H9 (cell line): ENCODE measurements at regions not wholly inside any gene's neighbourhood (a gene's known extent, or its start where the extent isn't known, plus 50 kb on each side); places are given as distances from the start of the nearest gene placed in this dataset.

Source experiments
- DNase-seq: peaks from one replicate; pipeline ENCODE4 v3.0.0-alpha.2; 2017
- H2AFZ ChIP-seq: one replicate; pipeline ENCODE4 v1.6.1; 2013; ENCODE audit warnings: mild to moderate bottlenecking, low read length, control low read depth, moderate library complexity
- H2AK5ac ChIP-seq: 2 replicates; pipeline ENCODE4 v1.6.1; 2013; ENCODE audit warnings: low read length, control low read depth, mixed read lengths; ENCODE audit not compliant: insufficient read length
- H2BK120ac ChIP-seq: one replicate; pipeline ENCODE4 v1.6.1; 2013; ENCODE audit warnings: low read depth, mild to moderate bottlenecking, low read length, control low read depth, inconsistent platforms; ENCODE audit not compliant: poor library complexity, severe bottlenecking
- H2BK12ac ChIP-seq: 2 replicates; pipeline ENCODE4 v1.6.1; 2013; ENCODE audit warnings: low read length, control low read depth, mixed read lengths, low read depth; ENCODE audit not compliant: insufficient read length
- H2BK15ac ChIP-seq: 2 replicates; pipeline ENCODE4 v1.6.1; 2013; ENCODE audit warnings: low read depth, low read length, control low read depth
- H2BK20ac ChIP-seq: one replicate; pipeline ENCODE4 v1.6.1; 2013; ENCODE audit warnings: low read depth, mild to moderate bottlenecking, low read length, control low read depth, inconsistent platforms; ENCODE audit not compliant: poor library complexity, severe bottlenecking
- H2BK5ac ChIP-seq: 2 replicates; pipeline ENCODE4 v1.6.1; 2013; ENCODE audit warnings: low read length, control low read depth, mixed read lengths; ENCODE audit not compliant: insufficient read length
- H3K14ac ChIP-seq: 2 replicates; pipeline ENCODE4 v1.6.1; 2013; ENCODE audit warnings: low read length, control low read depth; ENCODE audit not compliant: insufficient read depth
- H3K18ac ChIP-seq: 2 replicates; pipeline ENCODE4 v1.6.1; 2013; ENCODE audit warnings: low read depth, mild to moderate bottlenecking, mixed read lengths, low read length, control low read depth; ENCODE audit not compliant: insufficient read length
- H3K23ac ChIP-seq: 2 replicates; pipeline ENCODE4 v1.6.1; 2013; ENCODE audit warnings: low read length, control low read depth, mixed read lengths, low read depth; ENCODE audit not compliant: insufficient read length
- H3K23me2 ChIP-seq: 2 replicates; pipeline ENCODE4 v1.6.1; 2013; ENCODE audit warnings: low read depth, mild to moderate bottlenecking, mixed read lengths, low read length, control low read depth; ENCODE audit not compliant: insufficient read length, poor library complexity, severe bottlenecking
- H3K27ac ChIP-seq: 2 replicates; pipeline ENCODE4 v1.5.1; 2013; ENCODE audit warnings: low read length, control low read depth, mixed read lengths, low read depth; ENCODE audit not compliant: insufficient read length
- H3K27me3 ChIP-seq: 2 replicates; pipeline ENCODE4 v1.6.1; 2013; ENCODE audit warnings: low read length, control low read depth, inconsistent platforms; ENCODE audit not compliant: insufficient read depth
- H3K4ac ChIP-seq: 2 replicates; pipeline ENCODE4 v1.6.1; 2013; ENCODE audit warnings: low read depth, mild to moderate bottlenecking, control low read depth, inconsistent platforms, low read length, moderate library complexity
- H3K4me1 ChIP-seq: 2 replicates; pipeline ENCODE4 v1.6.1; 2013; ENCODE audit warnings: low read length, control low read depth, inconsistent platforms; ENCODE audit not compliant: insufficient read depth
- H3K4me2 ChIP-seq: 2 replicates; pipeline ENCODE4 v1.6.1; 2013; ENCODE audit warnings: low read length, control low read depth, mixed read lengths; ENCODE audit not compliant: insufficient read length, insufficient read depth
- H3K56ac ChIP-seq: 2 replicates; pipeline ENCODE4 v1.6.1; 2013; ENCODE audit warnings: low read depth, mild to moderate bottlenecking, mixed read lengths, low read length, control low read depth; ENCODE audit not compliant: insufficient read length
- H3K79me1 ChIP-seq: 2 replicates; pipeline ENCODE4 v1.6.1; 2013; ENCODE audit warnings: low read depth, mild to moderate bottlenecking, moderate library complexity, low read length, control low read depth, inconsistent platforms; ENCODE audit not compliant: insufficient read depth, poor library complexity, severe bottlenecking
- H3K79me2 ChIP-seq: 2 replicates; pipeline ENCODE4 v1.6.1; 2013; ENCODE audit warnings: low read length, control low read depth, inconsistent platforms; ENCODE audit not compliant: insufficient read depth
- H3K9ac ChIP-seq: 2 replicates; pipeline ENCODE4 v1.6.1; 2013; ENCODE audit warnings: low read length, control low read depth, mixed read lengths; ENCODE audit not compliant: insufficient read length; ENCODE audit errors: extremely low read depth
- H3K9me3 ChIP-seq: one replicate; pipeline ENCODE4 v1.6.1; 2013; ENCODE audit warnings: low read depth, low read length, inconsistent platforms; ENCODE audit not compliant: control insufficient read depth
- H3T11ph ChIP-seq: one replicate; pipeline ENCODE4 v1.6.1; 2013; ENCODE audit warnings: mild to moderate bottlenecking, low read length, control low read depth, inconsistent platforms
- H4K20me1 ChIP-seq: one replicate; pipeline ENCODE4 v1.6.1; 2013; ENCODE audit not compliant: control insufficient read depth, insufficient read length, insufficient read depth
- H4K5ac ChIP-seq: 2 replicates; pipeline ENCODE4 v1.6.1; 2013; ENCODE audit warnings: low read depth, mild to moderate bottlenecking, mixed read lengths, low read length, control low read depth; ENCODE audit not compliant: insufficient read length
- H4K8ac ChIP-seq: replicated peaks from 2 replicates; pipeline ENCODE4 v1.6.1; 2013; ENCODE audit warnings: low read length, control low read depth, mixed read lengths, low read depth; ENCODE audit not compliant: insufficient read length
- H4K91ac ChIP-seq: 2 replicates; pipeline ENCODE4 v1.6.1; 2013; ENCODE audit warnings: low read depth, mild to moderate bottlenecking, moderate library complexity, mixed read lengths, low read length, control low read depth; ENCODE audit not compliant: insufficient read length
- H3K27ac Mint-ChIP-seq, 3 experiments: 2 replicates in 2 of 3; 3 replicates in 1 of 3; pipeline ENCODE4 v1.8.0; 2020 to 2021; ENCODE audit warnings: mixed read lengths in 3 of 3, mild to moderate bottlenecking in 1 of 3, moderate library complexity in 1 of 3
- H3K27me3 Mint-ChIP-seq: 2 replicates; pipeline ENCODE4 v1.8.0; 2021; ENCODE audit warnings: low read depth, mild to moderate bottlenecking, moderate library complexity, mixed read lengths
- H3K36me3 Mint-ChIP-seq, 3 experiments: 2 replicates in 2 of 3; 3 replicates in 1 of 3; pipeline ENCODE4 v1.8.0; 2020 to 2021; ENCODE audit warnings: low read depth in 3 of 3, mixed read lengths in 3 of 3; ENCODE audit not compliant: insufficient read depth in 1 of 3
- H3K4me1 Mint-ChIP-seq, 2 experiments: 2 replicates each; pipeline ENCODE4 v1.8.0; 2020; ENCODE audit warnings: mixed read lengths in 2 of 2
- H3K4me3 Mint-ChIP-seq, 2 experiments: 2 replicates in 1 of 2; 3 replicates in 1 of 2; pipeline ENCODE4 v1.8.0; 2020 to 2021; ENCODE audit warnings: mild to moderate bottlenecking in 2 of 2, mixed read lengths in 2 of 2, moderate library complexity in 1 of 2
- H3K9me3 Mint-ChIP-seq, 2 experiments: 2 replicates in 1 of 2; 3 replicates in 1 of 2; pipeline ENCODE4 v1.8.0; 2020; ENCODE audit warnings: mild to moderate bottlenecking in 2 of 2, mixed read lengths in 2 of 2, moderate library complexity in 1 of 2
- TF ChIP-seq, protein P1 (sequence below): fragments of 200-600 bp; sonication (generic); conservative IDR thresholded peaks from 3 replicates; pipeline ENCODE4 v1.8.0; 2021; ENCODE audit warnings: antibody characterized with exemption, mild to moderate bottlenecking

DNA sequence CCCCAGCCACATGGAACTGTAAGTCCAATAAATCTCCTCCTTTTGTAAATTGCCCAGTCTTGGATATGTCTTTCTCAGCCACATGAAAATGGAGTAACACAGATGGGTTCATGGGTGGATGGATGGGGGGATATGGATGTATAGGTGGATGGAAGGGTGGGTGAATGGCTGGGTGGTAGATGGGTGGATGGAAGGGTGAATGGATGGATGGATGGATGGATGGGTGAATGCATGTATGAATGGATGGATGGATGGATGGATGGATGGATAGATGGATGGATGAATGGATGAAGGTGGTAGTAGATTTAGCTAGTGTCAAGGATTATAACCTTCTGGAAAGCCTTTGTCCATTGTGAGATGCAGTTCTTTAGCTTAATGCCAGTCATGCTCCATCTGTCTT is 146.1 kb upstream of the ATP2B2 start:
- no peak overlapping the region for H2BK15ac ChIP-seq
- no peak overlapping the region for H3K23ac ChIP-seq
- Mint-ChIP-seq H3K4me3 (no peak overlapping the region), H3K9me3 (no peaks in the 10 kb centered on the region; a peak in 1 of 5 replicates), H3K36me3 (no peaks in the 10 kb centered on the region), H3K4me1 (peaks cover 21 to 26% of the 10 kb centered on the region in 2 experiments), H3K27me3 (peaks cover 9% of the 10 kb centered on the region), H3K27ac (no peak overlapping the region)
- no peak overlapping the region for H3T11ph ChIP-seq
- H4K8ac ChIP-seq: no peak overlapping the region
- H3K4me1 ChIP-seq: no peaks in the 10 kb centered on the region; the same call in 1 of the 2 replicates
- H2BK5ac ChIP-seq: no peak overlapping the region
- no peaks in the 10 kb centered on the region for H3K23me2 ChIP-seq
- no peak overlapping the region for H3K56ac ChIP-seq
- H2BK20ac ChIP-seq: no peak overlapping the region
- TF ChIP-seq, protein P1, sequence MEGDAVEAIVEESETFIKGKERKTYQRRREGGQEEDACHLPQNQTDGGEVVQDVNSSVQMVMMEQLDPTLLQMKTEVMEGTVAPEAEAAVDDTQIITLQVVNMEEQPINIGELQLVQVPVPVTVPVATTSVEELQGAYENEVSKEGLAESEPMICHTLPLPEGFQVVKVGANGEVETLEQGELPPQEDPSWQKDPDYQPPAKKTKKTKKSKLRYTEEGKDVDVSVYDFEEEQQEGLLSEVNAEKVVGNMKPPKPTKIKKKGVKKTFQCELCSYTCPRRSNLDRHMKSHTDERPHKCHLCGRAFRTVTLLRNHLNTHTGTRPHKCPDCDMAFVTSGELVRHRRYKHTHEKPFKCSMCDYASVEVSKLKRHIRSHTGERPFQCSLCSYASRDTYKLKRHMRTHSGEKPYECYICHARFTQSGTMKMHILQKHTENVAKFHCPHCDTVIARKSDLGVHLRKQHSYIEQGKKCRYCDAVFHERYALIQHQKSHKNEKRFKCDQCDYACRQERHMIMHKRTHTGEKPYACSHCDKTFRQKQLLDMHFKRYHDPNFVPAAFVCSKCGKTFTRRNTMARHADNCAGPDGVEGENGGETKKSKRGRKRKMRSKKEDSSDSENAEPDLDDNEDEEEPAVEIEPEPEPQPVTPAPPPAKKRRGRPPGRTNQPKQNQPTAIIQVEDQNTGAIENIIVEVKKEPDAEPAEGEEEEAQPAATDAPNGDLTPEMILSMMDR: no peak
- no peak overlapping the region for H4K91ac ChIP-seq
- H4K5ac ChIP-seq: no peak overlapping the region
- H2AK5ac ChIP-seq: no peak overlapping the region
- no peak for DNase-seq
- no peak overlapping the region for H2AFZ ChIP-seq
- H3K18ac ChIP-seq: no peak overlapping the region
- H3K14ac ChIP-seq: no peak overlapping the region
- H3K9ac ChIP-seq: no peak overlapping the region
- H3K79me2 ChIP-seq: no peaks in the 10 kb centered on the region
- no peak overlapping the region for H3K4ac ChIP-seq
- H4K20me1 ChIP-seq: no peaks in the 10 kb centered on the region
- H3K27me3 ChIP-seq: no peaks in the 10 kb centered on the region
- H2BK12ac ChIP-seq: no peak overlapping the region
- H3K4me2 ChIP-seq: no peak overlapping the region
- H2BK120ac ChIP-seq: no peak overlapping the region
- H3K27ac ChIP-seq: no peak overlapping the region
- no peaks in the 10 kb centered on the region for H3K79me1 ChIP-seq
- no peaks in the 10 kb centered on the region for H3K9me3 ChIP-seq
